HPDE6-E6E7 (cell line): ENCODE measurements at regions not wholly inside any gene's neighbourhood (a gene's known extent, or its start where the extent isn't known, plus 50 kb on each side); places are given as distances from the start of the nearest gene placed in this dataset.
"Not testable (repeated sequence)": the region's sequence is repeated elsewhere in the genome, so short reads cannot be mapped to it uniquely, and the experiment has no call there.

Source experiments
- DNase-seq: peaks from one replicate; pipeline ENCODE4 v3.0.0; 2011; ENCODE audit warnings: missing footprints; ENCODE audit errors: extremely low spot score

- no peak for DNase-seq
Measured at GRCh38 chr4:171007618-171008390, 805.4 kb upstream of the GALNTL6 start.

GRCh38 chr4:171002246-171002645, 811.0 kb upstream of the GALNTL6 start:
- no peak for DNase-seq

DNA sequence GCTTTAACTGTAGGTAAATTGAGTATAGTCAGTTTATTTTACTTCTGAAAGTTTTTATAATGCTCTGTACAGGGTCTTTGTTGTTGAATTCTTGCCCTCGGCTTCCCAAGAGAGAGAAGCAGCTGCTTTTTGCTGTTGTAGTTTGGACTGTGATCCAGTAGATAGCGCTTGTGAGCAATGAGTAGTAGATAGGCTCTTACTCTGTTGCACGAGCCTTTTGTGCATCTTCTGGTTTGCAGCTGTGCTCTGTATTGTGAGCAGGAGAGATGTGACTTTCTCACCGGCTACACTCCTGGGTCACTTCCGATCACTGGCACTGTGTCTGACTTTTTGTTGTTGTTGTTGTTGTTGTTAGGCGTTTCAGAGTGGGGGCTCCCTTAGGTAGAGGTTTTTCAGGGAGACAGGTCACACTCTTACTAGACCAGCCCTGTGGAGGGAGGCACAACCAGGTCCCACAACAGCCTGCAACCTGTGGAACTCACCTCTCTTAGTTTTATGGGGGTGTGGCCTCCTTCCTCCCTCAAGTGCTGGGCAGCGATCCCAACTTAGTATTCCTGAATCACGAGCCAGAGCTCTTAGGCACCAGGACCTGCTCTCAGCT, 822.1 kb upstream of the GALNTL6 start:
- peak; percentile 16 for DNase-seq

DNA sequence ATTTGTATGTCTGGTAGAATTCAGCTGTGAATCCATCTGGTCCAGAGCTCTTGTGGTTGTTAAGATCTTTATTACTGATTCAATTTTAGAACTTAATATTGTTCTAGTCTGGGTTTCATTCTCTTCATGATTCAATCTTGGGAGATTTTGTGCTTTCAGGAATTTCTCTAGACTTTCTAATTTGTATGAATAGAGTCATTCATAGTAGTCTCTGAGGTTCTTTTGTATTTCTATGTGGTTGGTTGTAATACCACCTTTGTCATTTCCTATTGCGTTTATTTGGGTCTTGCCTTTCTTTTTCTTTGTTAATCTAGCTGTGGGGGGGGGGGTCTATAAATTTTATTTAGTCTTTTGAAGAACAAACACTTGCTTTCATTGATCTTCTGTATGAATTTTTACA, 824.8 kb upstream of the GALNTL6 start:
- no peak for DNase-seq

DNA sequence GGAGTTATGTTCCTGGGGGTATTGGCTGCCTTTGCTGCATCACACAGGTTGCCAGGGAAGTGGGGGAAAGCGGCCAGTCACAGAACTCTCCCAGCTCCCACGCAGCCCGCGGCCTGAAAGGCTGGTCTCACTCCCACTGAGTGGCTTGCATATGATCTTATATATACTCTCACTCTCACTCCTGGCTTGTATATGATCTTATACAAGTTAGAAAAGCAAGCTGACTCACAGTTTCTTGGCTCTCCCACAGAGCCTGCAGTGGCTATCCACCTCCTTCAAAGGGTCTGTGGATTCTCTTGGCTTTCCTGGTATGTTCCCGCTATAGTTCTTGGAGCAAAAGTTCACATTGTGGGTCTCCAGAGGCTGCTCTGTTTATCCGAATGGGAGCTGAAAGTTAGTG, 833.5 kb upstream of the GALNTL6 start:
- no peak for DNase-seq

DNA sequence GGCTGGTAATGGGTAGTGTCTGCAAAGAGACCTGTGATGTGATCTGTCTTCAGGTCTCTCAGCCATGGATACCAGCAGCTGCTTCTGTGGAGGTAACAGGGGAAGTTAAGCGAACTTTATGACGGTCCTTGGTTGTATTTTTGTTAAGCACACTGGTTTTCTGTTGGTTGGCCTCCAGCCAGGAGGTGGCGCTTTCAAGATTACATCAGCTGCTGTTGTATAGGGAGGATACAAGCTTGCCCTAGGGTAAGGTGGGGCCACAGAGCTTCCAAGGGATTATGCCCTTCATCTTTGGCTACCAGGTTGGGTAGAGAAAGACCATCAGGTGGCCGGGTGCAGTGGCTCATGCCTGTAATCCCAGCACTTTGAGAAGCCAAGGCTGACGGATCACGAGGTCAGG, 834.2 kb upstream of the GALNTL6 start:
- no peak for DNase-seq

GRCh38 chr4:170949084-170949483, 859.3 kb upstream of the AADAT start:
- DNase-seq: no peak

DNA sequence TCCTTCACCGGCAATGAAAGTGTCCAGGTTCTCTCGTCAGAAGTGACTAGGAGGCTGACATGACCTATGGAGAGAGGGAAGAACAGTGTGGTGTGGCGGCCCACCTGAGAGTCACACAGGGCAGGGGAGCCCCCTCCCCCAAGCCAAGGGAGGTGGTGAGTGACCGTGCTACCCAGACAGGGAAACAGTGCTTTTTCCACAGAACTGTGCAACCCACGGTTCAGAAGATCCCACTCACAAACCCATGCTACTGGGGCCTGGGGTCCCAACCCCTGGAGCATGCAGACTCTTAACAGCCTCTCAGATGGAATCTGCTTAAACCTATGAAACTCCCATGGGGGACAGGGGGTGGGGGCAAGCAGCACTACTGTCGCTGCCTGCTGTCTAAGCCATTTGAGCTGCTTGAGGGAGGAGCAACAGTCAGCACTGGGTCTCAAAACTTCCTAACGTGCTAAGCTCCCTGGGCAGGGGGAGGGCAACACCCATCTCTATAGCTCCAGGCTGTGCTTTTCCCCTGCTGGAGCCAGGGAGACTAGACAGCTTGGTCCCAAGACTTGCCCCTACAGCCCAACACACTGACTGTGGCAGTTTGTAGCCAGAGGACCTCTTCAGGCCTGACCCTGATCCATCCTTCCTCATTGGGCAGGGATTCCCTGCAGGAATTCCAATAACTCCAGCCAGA, 850.4 kb upstream of the AADAT start:
- DNase-seq: no peak

GRCh38 chr4:170938588-170938987, 848.8 kb upstream of the AADAT start:
- DNase-seq: no peak

DNA sequence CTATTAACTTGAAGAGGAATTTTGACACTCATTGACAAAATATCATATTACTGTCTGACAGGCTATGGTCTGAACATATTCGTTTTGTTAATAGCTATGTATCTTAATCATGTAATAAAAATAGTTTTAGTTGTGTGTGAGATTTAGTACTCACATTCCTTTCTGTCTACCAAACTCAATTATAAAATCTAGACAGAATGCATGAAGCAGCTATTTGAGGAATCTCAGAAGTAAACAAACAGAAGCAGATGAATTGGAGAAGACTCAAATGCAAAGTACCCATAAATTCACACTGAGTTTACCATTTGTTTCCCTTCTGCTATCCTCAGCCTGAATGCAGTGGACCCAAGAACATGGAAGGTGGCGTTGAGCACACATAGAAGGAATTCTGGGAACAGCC, 841.6 kb upstream of the AADAT start:
- DNase-seq: no peak

DNA sequence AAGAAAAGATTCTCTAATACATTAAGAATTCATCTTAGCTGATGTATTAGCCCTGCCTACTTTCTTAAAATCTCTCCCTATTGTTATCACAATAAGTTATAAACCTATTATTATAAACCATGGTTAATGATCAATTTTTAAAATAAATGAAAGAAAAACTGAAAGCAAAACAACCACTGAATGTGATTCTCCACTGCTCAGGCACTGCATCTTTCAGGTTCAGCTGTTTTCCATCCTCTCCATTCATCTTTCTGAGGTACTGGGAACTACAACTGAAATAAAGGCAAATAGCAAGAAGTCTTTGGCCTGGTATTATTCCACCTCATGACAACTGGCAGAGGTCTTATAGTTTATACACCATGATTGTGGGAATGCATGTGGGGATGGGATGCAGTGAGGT, 798.9 kb upstream of the AADAT start:
- DNase-seq: no peak

- no peak for DNase-seq
Measured at GRCh38 chr4:170887396-170887795, 797.6 kb upstream of the AADAT start.

DNA sequence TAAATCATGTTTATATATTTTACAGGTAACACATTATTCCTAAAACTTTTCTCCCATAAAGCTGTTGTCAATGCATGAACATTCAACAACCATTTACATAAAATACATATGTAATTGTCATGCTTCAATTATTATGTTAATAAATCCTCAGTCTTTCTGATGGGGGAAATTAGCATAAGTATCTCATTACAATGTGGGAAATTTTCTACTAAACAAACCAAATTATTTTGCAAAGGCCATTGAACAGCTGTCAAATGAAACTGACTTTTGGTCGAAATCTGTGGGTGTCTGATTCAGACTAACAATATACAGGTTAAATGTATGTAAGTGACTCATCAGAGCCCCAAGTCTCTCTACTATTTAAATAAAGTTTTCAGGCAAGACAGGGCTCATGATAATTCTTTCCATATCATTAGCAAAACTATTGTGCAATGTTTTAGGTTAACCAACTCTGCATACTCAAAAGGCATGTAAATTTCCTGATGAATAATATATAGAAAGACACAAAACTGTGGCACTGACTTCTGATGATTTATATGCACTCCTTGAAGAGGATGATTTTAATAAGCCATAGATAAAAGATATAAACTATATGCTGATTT, 795.3 kb upstream of the AADAT start:
- no peak for DNase-seq

GRCh38 chr4:170881646-170882045, 791.9 kb upstream of the AADAT start:
- not testable (repeated sequence) for DNase-seq

GRCh38 chr4:170875868-170876267, 786.1 kb upstream of the AADAT start:
- no peak for DNase-seq

DNA sequence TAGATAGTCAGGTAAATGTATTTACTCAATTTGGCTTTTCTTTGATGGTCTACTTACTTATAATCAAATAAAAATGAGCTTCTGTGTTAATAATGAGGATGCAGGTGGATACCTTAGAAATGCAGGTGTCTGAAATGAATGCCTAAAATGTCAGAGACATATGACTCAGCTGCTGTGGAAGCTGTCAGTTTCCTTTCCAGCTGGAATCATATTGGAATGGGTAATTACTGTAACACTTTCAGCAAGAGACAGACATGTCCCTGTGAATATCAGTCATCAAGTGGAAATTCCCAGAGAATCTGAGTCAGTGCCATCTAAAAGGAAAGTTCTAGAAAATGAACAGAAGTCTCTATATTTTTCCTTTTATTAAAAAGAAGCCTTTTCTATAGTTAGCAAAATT, 783.0 kb upstream of the AADAT start:
- peak; percentile 53 for DNase-seq

DNA sequence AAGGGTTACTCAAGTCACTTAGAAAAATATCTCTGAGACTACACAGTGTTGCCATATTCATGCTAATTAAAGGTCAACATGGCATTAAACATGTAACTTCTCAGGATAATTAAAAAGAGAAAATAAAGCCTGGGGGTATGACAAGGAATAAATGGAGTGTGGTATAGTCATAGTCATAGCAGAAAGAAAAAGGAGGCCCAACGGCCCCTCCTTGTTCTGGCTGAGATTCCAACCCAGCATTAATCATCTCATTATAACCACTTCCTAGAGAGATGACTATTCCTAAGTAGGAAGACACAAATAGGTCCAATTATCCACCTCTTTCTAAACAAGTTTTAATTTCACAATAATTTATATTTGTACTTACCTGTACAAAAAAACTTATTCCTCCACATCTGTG, 778.4 kb upstream of the AADAT start:
- peak; percentile 39 for DNase-seq

DNA sequence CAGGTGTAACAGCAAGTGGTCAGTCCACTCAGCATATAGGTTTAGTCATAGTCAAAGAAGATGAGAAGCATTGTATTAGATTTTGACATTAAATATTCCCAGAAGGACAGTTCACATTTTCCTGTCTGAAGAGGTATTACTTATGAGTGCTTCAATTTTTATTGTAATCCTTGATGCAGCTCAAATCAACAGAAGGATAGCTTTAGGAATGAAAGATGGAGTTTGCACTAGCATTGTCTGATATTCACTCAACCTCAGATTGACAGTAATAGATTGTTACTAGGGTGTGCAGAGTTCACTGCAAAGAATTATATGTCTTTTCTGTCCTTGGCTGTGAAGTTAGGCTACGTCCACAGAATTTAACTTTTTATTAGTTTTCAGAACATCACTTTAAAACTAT, 764.3 kb upstream of the AADAT start:
- no peak for DNase-seq

DNA sequence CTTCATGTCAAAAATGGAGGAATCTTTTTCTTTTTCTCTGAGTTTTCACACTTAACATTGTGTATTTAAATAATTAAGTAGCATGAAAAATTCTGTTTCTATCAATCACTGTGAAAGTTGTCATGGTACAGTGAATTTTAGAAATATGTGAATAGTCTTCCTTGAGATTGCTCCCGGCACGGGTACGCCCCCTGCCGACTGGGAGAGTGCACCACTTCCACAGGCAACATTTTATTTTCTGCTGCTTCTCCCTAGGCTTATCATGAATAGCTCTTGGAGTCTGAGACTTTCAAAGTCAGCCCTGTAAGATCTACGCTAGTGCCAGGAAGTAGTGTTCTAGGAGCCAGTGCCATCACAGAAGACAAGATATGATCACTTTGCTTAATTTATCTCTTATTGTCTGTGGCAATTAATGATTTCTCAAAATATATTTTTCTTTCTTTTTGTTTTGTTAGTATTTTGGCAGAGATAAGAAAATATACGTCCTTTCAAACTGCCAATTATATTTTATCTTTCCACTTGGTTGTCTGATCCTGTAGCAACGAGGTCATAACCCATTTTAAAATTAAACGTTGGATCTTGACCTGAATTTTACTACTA, 763.8 kb upstream of the AADAT start:
- peak; percentile 22 for DNase-seq

GRCh38 chr4:170849969-170850368, 760.2 kb upstream of the AADAT start:
- no peak for DNase-seq

- peak; percentile 6 for DNase-seq
Measured at GRCh38 chr4:170827562-170828274, 738.0 kb upstream of the AADAT start.

DNA sequence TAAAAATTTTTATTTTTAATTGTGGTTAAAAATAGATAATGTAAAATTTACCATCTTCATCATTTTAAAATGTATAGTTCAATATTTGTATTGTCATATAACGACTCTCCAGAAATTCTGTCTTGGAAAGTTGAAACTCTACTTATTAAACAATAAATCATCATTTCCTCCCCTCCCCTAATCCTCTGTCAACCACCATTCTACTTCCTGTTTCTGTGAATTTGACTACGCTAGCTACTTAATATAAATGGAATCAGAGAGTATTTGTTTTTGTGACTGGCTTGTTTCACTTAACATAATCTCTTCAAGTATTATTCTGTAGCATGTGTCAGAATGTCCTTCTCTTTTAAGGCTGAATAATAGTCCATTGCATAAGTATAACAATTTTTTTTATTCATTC, 729.0 kb upstream of the AADAT start:
- no peak for DNase-seq
